Mesenteric fat pad (tissue), 1 donor: ENCODE measurements at regions not wholly inside any gene's neighbourhood (a gene's known extent, or its start where the extent isn't known, plus 50 kb on each side); places are given as distances from the start of the nearest gene placed in this dataset.
"Not testable (repeated sequence)": the region's sequence is repeated elsewhere in the genome, so short reads cannot be mapped to it uniquely, and the experiment has no call there.

Experiments used
- DNase-seq: peaks from one replicate; pipeline ENCODE4 v3.0.0-alpha.2; 2020; ENCODE audit warnings: low spot score
- donor health status: DM: yes; HTN: yes; CAD: no.

GRCh38 chr13:19062801-19063200 is 118.8 kb downstream of the TUBA3C start:
- DNase-seq: no peak

- no peak for DNase-seq
Measured at GRCh38 chr13:19062019-19062646, 119.5 kb downstream of the TUBA3C start.

GRCh38 chr13:19061278-19061677 is 120.3 kb downstream of the TUBA3C start:
- DNase-seq: no peak

GRCh38 chr13:19060311-19061002 is 121.2 kb downstream of the TUBA3C start:
- DNase-seq: no peak

- DNase-seq: no peak
Measured at GRCh38 chr13:19059016-19059780, 122.4 kb downstream of the TUBA3C start.

GRCh38 chr13:19058566-19058965 is 123.1 kb downstream of the TUBA3C start:
- DNase-seq: no peak

GRCh38 chr13:19057588-19058340 is 123.9 kb downstream of the TUBA3C start:
- DNase-seq: no peak

GRCh38 chr13:19056984-19057490 is 124.6 kb downstream of the TUBA3C start:
- no peak for DNase-seq

GRCh38 chr13:19056355-19056880 is 125.2 kb downstream of the TUBA3C start:
- no peak for DNase-seq

GRCh38 chr13:19055611-19056010 is 126.0 kb downstream of the TUBA3C start:
- DNase-seq: no peak

- DNase-seq: no peak
Measured at GRCh38 chr13:19053561-19053960, 128.1 kb downstream of the TUBA3C start.

GRCh38 chr13:19052931-19053330 is 128.7 kb downstream of the TUBA3C start:
- DNase-seq: no peak

GRCh38 chr13:19052180-19052579 is 129.4 kb downstream of the TUBA3C start:
- DNase-seq: no peak

- no peak for DNase-seq
Measured at GRCh38 chr13:19050901-19051300, 130.7 kb downstream of the TUBA3C start.

- DNase-seq: not testable (repeated sequence)
Measured at GRCh38 chr13:19049624-19050023, 132.0 kb downstream of the TUBA3C start.

GRCh38 chr13:19048381-19048780 is 133.2 kb downstream of the TUBA3C start:
- no peak for DNase-seq

GRCh38 chr13:19023115-19023514 is 158.5 kb downstream of the TUBA3C start:
- DNase-seq: no peak

GRCh38 chr13:19020988-19021387 is 160.6 kb downstream of the TUBA3C start:
- DNase-seq: no peak

GRCh38 chr13:18998389-18998788 is 183.2 kb downstream of the TUBA3C start:
- no peak for DNase-seq

- no peak for DNase-seq
Measured at GRCh38 chr13:18996627-18997051, 185.0 kb downstream of the TUBA3C start.

GRCh38 chr13:18996221-18996620 is 185.4 kb downstream of the TUBA3C start:
- DNase-seq: no peak
